HepG2 (cell line): ENCODE measurements at regions not wholly inside any gene's neighbourhood (a gene's known extent, or its start where the extent isn't known, plus 50 kb on each side); places are given as distances from the start of the nearest gene placed in this dataset.

Experiments
- BCL6 ChIP-seq: IDR thresholded peaks from 2 replicates; pipeline ENCODE4 v1.6.1; 2016; ENCODE audit warnings: missing genetic modification reagents, missing compliant biosample characterization
- EP300 ChIP-seq, 3 experiments: sonication (generic) in 1 of 3; formaldehyde crosslinking in 1 of 3; IDR thresholded peaks; 2 replicates each; pipeline versions ENCODE4 v1.5.1 to v1.6.1; 2011 to 2020; ENCODE audit warnings: low read depth in 2 of 3, low read length in 2 of 3, borderline replicate concordance in 1 of 3, improper control_type of control experiment in 1 of 3, mild to moderate bottlenecking in 1 of 3, missing genetic modification reagents in 1 of 3, moderate library complexity in 1 of 3
- FOSL2 ChIP-seq: sonication (generic); formaldehyde crosslinking; IDR thresholded peaks from 2 replicates; pipeline ENCODE4 v1.4.0; 2020; ENCODE audit warnings: missing genetic modification reagents
- HCFC1 ChIP-seq: fragments of 150-350 bp; IDR thresholded peaks from 2 replicates; pipeline ENCODE4 v1.6.1; 2014; ENCODE audit warnings: low read depth, low read length
- MLXIP ChIP-seq: sonication (generic); formaldehyde crosslinking; IDR thresholded peaks from 2 replicates; pipeline ENCODE4 v1.9.0; 2021; ENCODE audit warnings: missing genetic modification reagents, borderline replicate concordance
- NFYB ChIP-seq: sonication (generic); formaldehyde crosslinking; IDR thresholded peaks from 2 replicates; pipeline ENCODE4 v1.4.0; 2020; ENCODE audit warnings: missing genetic modification reagents
- TERF1 ChIP-seq: sonication (generic); formaldehyde crosslinking; IDR thresholded peaks from 2 replicates; pipeline ENCODE4 v1.8.0; 2022; ENCODE audit warnings: mild to moderate bottlenecking, missing genetic modification reagents, moderate library complexity
- ZBTB46 ChIP-seq: sonication (generic); formaldehyde crosslinking; IDR thresholded peaks from 2 replicates; pipeline ENCODE4 v1.4.0; 2020; ENCODE audit warnings: mild to moderate bottlenecking, missing genetic modification reagents, borderline replicate concordance
- ZNF296 ChIP-seq: sonication (generic); formaldehyde crosslinking; conservative IDR thresholded peaks from 2 replicates; pipeline ENCODE4 v1.5.0; 2020; ENCODE audit warnings: mild to moderate bottlenecking, missing genetic modification reagents
- ZNF33A ChIP-seq: sonication (generic); formaldehyde crosslinking; IDR thresholded peaks from 2 replicates; pipeline ENCODE4 v1.5.1; 2020; ENCODE audit warnings: missing genetic modification reagents, mild to moderate bottlenecking, moderate library complexity, borderline replicate concordance
- ZNF451 ChIP-seq: sonication (generic); formaldehyde crosslinking; IDR thresholded peaks from 2 replicates; pipeline ENCODE4 v1.5.0; 2020; ENCODE audit warnings: mild to moderate bottlenecking, missing genetic modification reagents
- ZNF569 ChIP-seq: sonication (generic); formaldehyde crosslinking; IDR thresholded peaks from 2 replicates; pipeline ENCODE4 v1.5.0; 2020; ENCODE audit warnings: mild to moderate bottlenecking, missing genetic modification reagents, moderate library complexity, borderline replicate concordance
- ZNF644 ChIP-seq: IDR thresholded peaks from 2 replicates; pipeline ENCODE4 v1.6.1; 2016; ENCODE audit warnings: low read depth
- ZNF652 ChIP-seq: IDR thresholded peaks from 2 replicates; pipeline ENCODE4 v1.6.1; 2016; ENCODE audit warnings: low read depth, borderline replicate concordance
- ZNF770 ChIP-seq: sonication (generic); formaldehyde crosslinking; IDR thresholded peaks from 2 replicates; pipeline ENCODE4 v1.5.0; 2020; ENCODE audit warnings: mild to moderate bottlenecking, missing genetic modification reagents
- ZNF782 ChIP-seq: sonication (generic); formaldehyde crosslinking; IDR thresholded peaks from 2 replicates; pipeline ENCODE4 v1.4.0; 2020; ENCODE audit warnings: missing genetic modification reagents, mild to moderate bottlenecking, borderline replicate concordance
- ZNF800 ChIP-seq: sonication (generic); formaldehyde crosslinking; IDR thresholded peaks from 2 replicates; pipeline ENCODE4 v1.4.0; 2020; ENCODE audit warnings: missing genetic modification reagents

- TF ChIP-seq ZNF569: no peak
- no peak; a peak in 1 of 4 replicates for TF ChIP-seq EP300 (IDR thresholded peaks at IDR 0.05; ENCODE audit: low read depth in 2 of 2, low read length in 2 of 2)
- TF ChIP-seq EP300 (CRISPR knock-in tag; IDR thresholded peaks at IDR 0.05; ENCODE audit: borderline replicate concordance): no peak
- TF ChIP-seq ZNF451 (CRISPR knock-in tag): no peak
- no peak for TF ChIP-seq MLXIP (CRISPR knock-in tag)
- no peak for TF ChIP-seq ZNF800 (CRISPR knock-in tag)
- TF ChIP-seq NFYB: no peak
- no peak for TF ChIP-seq ZBTB46
- TF ChIP-seq BCL6 (CRISPR knock-in tag): peak; percentile 32; the same call in 1 of the 2 replicates
- no peak; the same call in 1 of the 2 replicates for TF ChIP-seq FOSL2 (CRISPR knock-in tag)
- TF ChIP-seq ZNF296 (CRISPR knock-in tag): no peak
- TF ChIP-seq ZNF644 (CRISPR knock-in tag): no peak
- TF ChIP-seq ZNF652 (CRISPR knock-in tag): no peak
- no peak for TF ChIP-seq TERF1 (CRISPR knock-in tag)
- TF ChIP-seq HCFC1: no peak
- TF ChIP-seq ZNF33A (CRISPR knock-in tag): no peak
- TF ChIP-seq ZNF770 (CRISPR knock-in tag): no peak
- no peak for TF ChIP-seq ZNF782
These were observed 133.4 kb upstream of the PEG3 start (continued) for GRCh38 chr19:56973713-56974555.
